Endothelial cell of umbilical vein (primary cell): ENCODE measurements at regions not wholly inside any gene's neighbourhood (a gene's known extent, or its start where the extent isn't known, plus 50 kb on each side); places are given as distances from the start of the nearest gene placed in this dataset.

ENCODE experiments used
- BruUV-seq: library from RNA; stranded (reverse); fragments of 400-500 nt; replicated peaks from 2 replicates; lab custom pipeline; 2021; lab: Mats Ljungman, UMichigan
- CTCF ChIA-PET: fragments of 300-600, 350-600 bp; sonication (Branson Sonifier 250); formaldehyde crosslinking; loops from one replicate; lab custom pipeline; 2021; ENCODE audit warnings: antibody characterized with exemption, inconsistent platforms; lab: Charles Lee
- POLR2A ChIA-PET: fragments of 300-600, 350-600 bp; sonication (Branson Sonifier 250); formaldehyde crosslinking; loops from one replicate; lab custom pipeline; 2021; ENCODE audit warnings: antibody characterized with exemption, inconsistent platforms; lab: Charles Lee
- DNase-seq: peaks from one replicate; pipeline ENCODE4 v3.0.0-alpha.2; 2011; ENCODE audit warnings: low read depth, low spot score
- FAIRE-seq: peaks from 2 replicates; lab custom pipeline; 2011; peaks lifted over from hg19 to GRCh38; lab: Jason Lieb, UNC
- H2AFZ ChIP-seq: 2 replicates; pipeline ENCODE4 v1.6.0; 2012; ENCODE audit warnings: low read depth, low read length, control low read depth, inconsistent platforms
- H3K27ac ChIP-seq: 2 replicates; pipeline ENCODE4 v1.5.1; 2011; ENCODE audit warnings: low read depth, mild to moderate bottlenecking, control low read depth, low read length, moderate library complexity; ENCODE audit not compliant: insufficient read depth
- H3K27me3 ChIP-seq, 2 experiments: 2 replicates each; pipeline versions ENCODE4 v1.6.0 to v1.6.1; 2011; ENCODE audit warnings: low read length in 2 of 2, mixed read lengths in 1 of 2; ENCODE audit not compliant: control insufficient read depth in 2 of 2, insufficient read depth in 2 of 2
- H3K36me3 ChIP-seq, 2 experiments: 2 replicates in 1 of 2; 3 replicates in 1 of 2; pipeline ENCODE4 v1.5.1; 2011; ENCODE audit warnings: low read length in 2 of 2, mild to moderate bottlenecking in 1 of 2, moderate library complexity in 1 of 2; ENCODE audit not compliant: control insufficient read depth in 2 of 2, insufficient read depth in 2 of 2; ENCODE audit errors: extremely low read depth in 1 of 2
- H3K4me1 ChIP-seq: 3 replicates; pipeline ENCODE4 v1.5.1; 2011; ENCODE audit warnings: mild to moderate bottlenecking, low read length; ENCODE audit not compliant: control insufficient read depth, insufficient read depth; ENCODE audit errors: extremely low read depth
- H3K4me2 ChIP-seq: 2 replicates; pipeline ENCODE4 v1.6.1; 2011; ENCODE audit warnings: low read length, control low read depth, mixed read lengths; ENCODE audit not compliant: insufficient read depth
- H3K4me3 ChIP-seq, 3 experiments: fragments of 200-600 bp in 1 of 3; sonication (generic), shearing (Covaris generic) in 1 of 3; replicated peaks in 1 of 3; 2 replicates each; pipeline ENCODE4 v1.5.1; 2011 to 2016; ENCODE audit warnings: control low read depth in 3 of 3, low read length in 3 of 3, mild to moderate bottlenecking in 2 of 3, inconsistent platforms in 1 of 3, low read depth in 1 of 3, moderate library complexity in 1 of 3; ENCODE audit not compliant: insufficient read depth in 1 of 3
- H3K79me2 ChIP-seq: 2 replicates; pipeline ENCODE4 v1.6.0; 2012; ENCODE audit warnings: low read length, inconsistent platforms; ENCODE audit not compliant: control insufficient read depth, insufficient read depth
- H3K9ac ChIP-seq: replicated peaks from 2 replicates; pipeline ENCODE3; 2011; ENCODE audit warnings: low read length, control low read depth; ENCODE audit not compliant: insufficient read depth; ENCODE audit errors: extremely low read depth
- H3K9me1 ChIP-seq: replicated peaks from 3 replicates; pipeline ENCODE4 v1.6.0; 2011; ENCODE audit warnings: mild to moderate bottlenecking, low read length; ENCODE audit not compliant: control insufficient read depth, insufficient read depth; ENCODE audit errors: extremely low read depth
- H3K9me3 ChIP-seq: replicated peaks from 2 replicates; pipeline ENCODE4 v1.5.1; 2012; ENCODE audit warnings: low read length, inconsistent platforms; ENCODE audit not compliant: control insufficient read depth, insufficient read depth
- H4K20me1 ChIP-seq: replicated peaks from 2 replicates; pipeline ENCODE3; 2011; ENCODE audit warnings: mild to moderate bottlenecking, low read length; ENCODE audit not compliant: control insufficient read depth, insufficient read depth; ENCODE audit errors: extremely low read depth
- CTCF ChIP-seq, 2 donors: IDR thresholded peaks; 1 replicate in 1 of 2; 2 replicates in 1 of 2; pipeline ENCODE4 v1.5.1; 2011; ENCODE audit warnings: low read length in 2 of 2, mild to moderate bottlenecking in 2 of 2, moderate library complexity in 2 of 2, control low read depth in 1 of 2, inconsistent platforms in 1 of 2, low read depth in 1 of 2; ENCODE audit not compliant: insufficient read depth in 1 of 2; ENCODE audit errors: extremely low read depth in 1 of 2
- EZH2 ChIP-seq: IDR thresholded peaks from 2 replicates; pipeline ENCODE4 v1.6.1; 2012; ENCODE audit warnings: borderline replicate concordance, low read depth, mild to moderate bottlenecking, moderate library complexity, low read length, inconsistent platforms; ENCODE audit not compliant: severe bottlenecking
- FOS ChIP-seq: IDR thresholded peaks from 2 replicates; pipeline ENCODE4 v1.6.1; 2011; ENCODE audit warnings: mild to moderate bottlenecking, low read length, moderate library complexity, borderline replicate concordance; ENCODE audit not compliant: insufficient read depth
- GATA2 ChIP-seq: IDR thresholded peaks from 2 replicates; pipeline ENCODE4 v1.7.0; 2011; ENCODE audit warnings: low read depth, mild to moderate bottlenecking, moderate library complexity, mixed read lengths, low read length; ENCODE audit not compliant: insufficient read length, insufficient read depth
- JUN ChIP-seq: IDR thresholded peaks from 2 replicates; pipeline ENCODE4 v1.6.1; 2011; ENCODE audit warnings: borderline replicate concordance, low read depth; ENCODE audit not compliant: insufficient read length, insufficient read depth
- MAX ChIP-seq: IDR thresholded peaks from 2 replicates; pipeline ENCODE4 v1.6.1; 2011; ENCODE audit not compliant: insufficient read depth, insufficient read length
- MYC ChIP-seq: IDR thresholded peaks from one replicate; pipeline ENCODE4 v1.6.1; 2011; ENCODE audit warnings: mild to moderate bottlenecking, low read depth, low read length
- POLR2A ChIP-seq: IDR thresholded peaks from 2 replicates; pipeline ENCODE4 v1.6.1; 2012; ENCODE audit warnings: low read depth, mild to moderate bottlenecking, control low read depth, low read length
- POLR2AphosphoS5 ChIP-seq: IDR thresholded peaks from 2 replicates; pipeline ENCODE4 v1.6.1; 2012; ENCODE audit warnings: low read depth, mild to moderate bottlenecking, control low read depth, low read length, moderate library complexity; ENCODE audit not compliant: insufficient read depth
- dilution Hi-C: fragments of 300-500 bp; cut with MboI; formaldehyde crosslinking; loops from one replicate; pipeline ENCODE4 v1.15.0; 2019; ENCODE audit warnings: low sequenced_read_pairs; ENCODE audit not compliant: extremely low pct_ligation_motif_present
- intact Hi-C: fragments of 100-400 bp; cut with micrococcal nuclease; formaldehyde crosslinking; loops from one replicate; pipeline ENCODE4 v1.10.0; 2022

- no peak overlapping the region for H3K9ac ChIP-seq
- H3K79me2 ChIP-seq, result no peaks in the 10 kb centered on the region
- H2AFZ ChIP-seq, result no peak overlapping the region
- ChIA-PET CTCF (no interaction called here), POLR2A (no interaction called here)
- H3K27me3 ChIP-seq, result no peaks in the 10 kb centered on the region
- FAIRE-seq (no peak), DNase-seq (no peak)
- H3K36me3 ChIP-seq, result no peaks in the 10 kb centered on the region
- no peaks in the 10 kb centered on the region for H3K4me1 ChIP-seq
- H3K9me3 ChIP-seq, result no peaks in the 10 kb centered on the region
- no peaks in the 10 kb centered on the region for H4K20me1 ChIP-seq
- H3K4me2 ChIP-seq, result no peak overlapping the region
- no peak overlapping the region for H3K27ac ChIP-seq
- dilution Hi-C loops, result no loop called here
- TF ChIP-seq JUN (no peak), GATA2 (no peak), CTCF (IDR thresholded peaks at IDR 0.05; ENCODE audit: extremely low read depth in 1 of 2, insufficient read depth in 1 of 2, low read depth in 1 of 2, low read length in 2 of 2) (no peak), FOS (no peak), POLR2AphosphoS5 (no peak), EZH2 (no peak), POLR2A (no peak), MYC (no peak), MAX (no peak)
- no TSS peak for BruUV-seq
- no peaks in the 10 kb centered on the region for H3K9me1 ChIP-seq
- intact Hi-C loops, result no loop called here
- H3K4me3 ChIP-seq, result no peak overlapping the region
Measured at GRCh38 chr2:220228310-220229006, 601.0 kb downstream of the SLC4A3 start.
